Upper lobe of left lung (tissue), 6 donors: ENCODE measurements at regions not wholly inside any gene's neighbourhood (a gene's known extent, or its start where the extent isn't known, plus 50 kb on each side); places are given as distances from the start of the nearest gene placed in this dataset.

Source experiments
- ATAC-seq, 2 donors: fragments of 200-7000 bp; cut with Tn5 transposase; one replicate each; pipeline ENCODE4 v1.9.1; 2022; ENCODE audit warnings: mild to moderate bottlenecking in 2 of 2, moderate library complexity in 2 of 2; ENCODE audit not compliant: low FRiP score in 2 of 2
- DNase-seq, 2 donors: peaks; one replicate each; pipeline ENCODE4 v3.0.0-alpha.2; 2019 to 2020
- H3K27ac ChIP-seq, 4 donors: fragments of 200-600 bp; sonication (generic); one replicate each; pipeline ENCODE4 v1.5.1; 2016 to 2019
- H3K27me3 ChIP-seq, 4 donors: fragments of 200-600 bp; sonication (generic); one replicate each; pipeline ENCODE4 v1.5.1; 2017 to 2019
- H3K36me3 ChIP-seq, 4 donors: fragments of 200-600 bp; sonication (generic); one replicate each; pipeline ENCODE4 v1.5.1; 2016 to 2019
- H3K4me1 ChIP-seq, 4 donors: fragments of 200-600 bp; sonication (generic); one replicate each; pipeline ENCODE4 v1.5.1; 2018 to 2019
- H3K4me3 ChIP-seq, 4 donors: fragments of 200-600 bp; sonication (generic); one replicate each; pipeline ENCODE4 v1.5.1; 2017 to 2019; ENCODE audit warnings: mild to moderate bottlenecking in 2 of 4, moderate library complexity in 1 of 4
- H3K9me3 ChIP-seq, 4 donors: fragments of 200-600 bp; sonication (generic); one replicate each; pipeline ENCODE4 v1.5.1; 2018 to 2019
- CTCF ChIP-seq, 6 experiments: fragments of 450-650 bp in 4 of 6; fragments of 200-600 bp in 2 of 6; sonication (generic) in 2 of 6; IDR thresholded peaks; one replicate each; pipeline ENCODE4 v1.5.1; 2016 to 2019; ENCODE audit warnings: antibody characterized with exemption in 6 of 6
- EP300 ChIP-seq, 4 donors: sonication (generic); formaldehyde crosslinking; IDR thresholded peaks; one replicate each; pipeline ENCODE4 v1.5.1; 2017; ENCODE audit warnings: antibody characterized with exemption in 4 of 4, control low read depth in 2 of 4
- POLR2A ChIP-seq, 4 donors: fragments of 450-650 bp; IDR thresholded peaks; one replicate each; pipeline ENCODE4 v1.5.1; 2016 to 2017; ENCODE audit warnings: antibody characterized with exemption in 4 of 4, mild to moderate bottlenecking in 2 of 4
- POLR2AphosphoS5 ChIP-seq, 2 donors: sonication (generic); formaldehyde crosslinking; IDR thresholded peaks; one replicate each; pipeline ENCODE4 v1.5.1; 2017; ENCODE audit warnings: antibody characterized with exemption in 2 of 2
- WGBS, 2 donors: methylation state at CpG; one replicate each; pipeline ENCODE4 v1.1.5; 2017 to 2018; 5-methylcytosine and 5-hydroxymethylcytosine counted together
- donor health status: DM: no; HTN: no; CAD: no; lungs with moderate emphysema.
- donor health status: DM: no; HTN: yes; CAD: no; lungs with severe emphysema.

GRCh38 chr13:103218253-103218652, 152.0 kb upstream of the SLC10A2 start:
- no peaks in the 10 kb centered on the region for H3K4me1 ChIP-seq
- 80 to 90% methylated on average over 1 of the region's 1 CpG for WGBS, 2 donors
- H3K9me3 ChIP-seq, result no peaks in the 10 kb centered on the region
- TF ChIP-seq POLR2A (IDR thresholded peaks at IDR 0.05) (no peak), CTCF (IDR thresholded peaks at IDR 0.05) (no peak), POLR2AphosphoS5 (IDR thresholded peaks at IDR 0.05) (no peak), EP300 (IDR thresholded peaks at IDR 0.05) (no peak)
- H3K27ac ChIP-seq, result no peak overlapping the region
- H3K27me3 ChIP-seq, result no peaks in the 10 kb centered on the region
- H3K36me3 ChIP-seq, result no peaks in the 10 kb centered on the region
- H3K4me3 ChIP-seq, result no peak overlapping the region
- no peak for DNase-seq
- ATAC-seq, result no peak

GRCh38 chr13:103213152-103213551, 146.9 kb upstream of the SLC10A2 start:
- TF ChIP-seq POLR2AphosphoS5 (IDR thresholded peaks at IDR 0.05) (no peak), POLR2A (IDR thresholded peaks at IDR 0.05) (no peak), CTCF (IDR thresholded peaks at IDR 0.05) (no peak), EP300 (IDR thresholded peaks at IDR 0.05) (no peak)
- no peak for ATAC-seq
- 53 to 58% methylated on average over 7 of the region's 7 CpGs for WGBS, 2 donors

GRCh38 chr13:103210348-103210747, 144.1 kb upstream of the SLC10A2 start:
- H3K9me3 ChIP-seq, result no peaks in the 10 kb centered on the region
- 76 to 90% methylated on average over 4 of the region's 4 CpGs for WGBS, 2 donors
- H3K4me1 ChIP-seq, result no peaks in the 10 kb centered on the region
- TF ChIP-seq POLR2AphosphoS5 (IDR thresholded peaks at IDR 0.05) (no peak), CTCF (IDR thresholded peaks at IDR 0.05) (no peak), EP300 (IDR thresholded peaks at IDR 0.05) (no peak), POLR2A (IDR thresholded peaks at IDR 0.05) (no peak)
- ATAC-seq (no peak), DNase-seq (no peak)
- no peaks in the 10 kb centered on the region for H3K27me3 ChIP-seq
- no peaks in the 10 kb centered on the region for H3K36me3 ChIP-seq
- H3K4me3 ChIP-seq, result no peak overlapping the region
- H3K27ac ChIP-seq, result no peak overlapping the region

More at GRCh38 chr13:103213152-103213551, 146.9 kb upstream of the SLC10A2 start:
- DNase-seq, result no peak
- Histone ChIP-seq H3K27ac (no peak overlapping the region), H3K27me3 (no peaks in the 10 kb centered on the region), H3K4me3 (no peak overlapping the region), H3K36me3 (no peaks in the 10 kb centered on the region), H3K9me3 (no peaks in the 10 kb centered on the region), H3K4me1 (no peaks in the 10 kb centered on the region)

GRCh38 chr13:103203735-103204330, 137.6 kb upstream of the SLC10A2 start:
- no peak for DNase-seq
- Histone ChIP-seq H3K4me1 (no peaks in the 10 kb centered on the region), H3K4me3 (no peak overlapping the region), H3K36me3 (no peaks in the 10 kb centered on the region), H3K9me3 (no peaks in the 10 kb centered on the region), H3K27me3 (no peaks in the 10 kb centered on the region), H3K27ac (no peak overlapping the region)
- ATAC-seq, result no peak
- TF ChIP-seq CTCF (IDR thresholded peaks at IDR 0.05), result no peak
- no peak for TF ChIP-seq POLR2A (IDR thresholded peaks at IDR 0.05)
- no peak for TF ChIP-seq POLR2AphosphoS5 (IDR thresholded peaks at IDR 0.05)
- no peak for TF ChIP-seq EP300 (IDR thresholded peaks at IDR 0.05)
